Smooth muscle cell (in vitro differentiated cells): ENCODE measurements at regions not wholly inside any gene's neighbourhood (a gene's known extent, or its start where the extent isn't known, plus 50 kb on each side); places are given as distances from the start of the nearest gene placed in this dataset.

Experiments used
- DNase-seq: peaks from one replicate; lab custom pipeline; 2025; ENCODE audit not compliant: unreplicated experiment; lab: John Stamatoyannopoulos, UW
- H2AFZ ChIP-seq: fragments of 200-600 bp; sonication (generic); 2 replicates; pipeline ENCODE4 v1.6.0; 2016; ENCODE audit warnings: antibody characterized with exemption, low read depth, mild to moderate bottlenecking
- H3F3A ChIP-seq: fragments of 200-600 bp; sonication (generic); 2 replicates; pipeline ENCODE4 v1.6.0; 2017; ENCODE audit warnings: antibody characterized with exemption, low read depth
- H3K27ac ChIP-seq: fragments of 200-600 bp; sonication (generic); 2 replicates; pipeline ENCODE4 v1.5.1; 2016; ENCODE audit warnings: low read depth, mild to moderate bottlenecking
- H3K27me3 ChIP-seq: fragments of 200-600 bp; sonication (generic); 2 replicates; pipeline ENCODE4 v1.6.1; 2016; ENCODE audit warnings: low read depth, mild to moderate bottlenecking
- H3K36me3 ChIP-seq: fragments of 200-600 bp; sonication (generic); 2 replicates; pipeline ENCODE4 v1.5.1; 2016; ENCODE audit warnings: low read depth
- H3K4me1 ChIP-seq: fragments of 200-600 bp; sonication (generic); 2 replicates; pipeline ENCODE4 v1.5.1; 2016; ENCODE audit warnings: low read depth
- H3K4me2 ChIP-seq: fragments of 200-600 bp; sonication (generic); 2 replicates; pipeline ENCODE4 v1.6.0; 2016; ENCODE audit warnings: mild to moderate bottlenecking
- H3K4me3 ChIP-seq: fragments of 200-600 bp; sonication (generic); 2 replicates; pipeline ENCODE4 v1.5.1; 2016; ENCODE audit warnings: mild to moderate bottlenecking
- H3K79me2 ChIP-seq: fragments of 200-600 bp; sonication (generic); 2 replicates; pipeline ENCODE4 v1.6.0; 2016; ENCODE audit warnings: low read depth, mild to moderate bottlenecking
- H3K9ac ChIP-seq: fragments of 200-600 bp; sonication (generic); 2 replicates; pipeline ENCODE4 v1.6.0; 2016; ENCODE audit warnings: low read depth
- H3K9me3 ChIP-seq: fragments of 200-600 bp; sonication (generic); replicated peaks from 2 replicates; pipeline ENCODE4 v1.5.1; 2016; ENCODE audit warnings: low read depth
- H4K20me1 ChIP-seq: fragments of 200-600 bp; sonication (generic); 2 replicates; pipeline ENCODE4 v1.6.0; 2016; ENCODE audit warnings: low read depth
- WGBS: methylation state at CpG from one replicate; pipeline ENCODE4 v1.1.7; 2016; ENCODE audit warnings: low lambda C conversion rate; 5-methylcytosine and 5-hydroxymethylcytosine counted together
- TF ChIP-seq, protein P1 (sequence below): fragments of 200-600 bp; sonication (generic); IDR thresholded peaks from 2 replicates; pipeline ENCODE4 v1.5.1; 2017; ENCODE audit warnings: borderline replicate concordance, mild to moderate bottlenecking, antibody characterized with exemption; ENCODE audit not compliant: insufficient read depth, poor library complexity, severe bottlenecking

DNA sequence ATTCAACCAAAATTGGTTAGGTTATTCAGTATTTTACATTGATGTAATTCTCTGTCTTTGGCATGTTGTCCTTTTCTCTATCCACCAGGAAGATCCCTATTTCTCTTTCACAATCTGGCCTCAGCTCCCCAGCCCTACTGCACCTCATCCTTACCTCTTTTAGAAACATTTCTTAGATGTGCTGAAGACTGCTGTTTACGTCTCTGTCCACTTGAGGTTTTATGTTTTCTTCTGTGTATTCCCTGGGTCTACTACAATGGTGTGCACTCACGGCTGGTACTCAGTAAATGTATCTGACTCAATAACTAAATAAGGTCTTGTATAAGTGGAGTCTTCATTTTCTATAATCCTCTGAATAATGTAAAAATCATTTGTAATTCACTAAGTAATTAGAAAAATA is 822.7 kb downstream of the DTWD2 start:
- Histone ChIP-seq H3K9me3 (no peaks in the 10 kb centered on the region), H4K20me1 (no peaks in the 10 kb centered on the region)
- 87% methylated on average over 2 of the region's 2 CpGs for WGBS

DNA sequence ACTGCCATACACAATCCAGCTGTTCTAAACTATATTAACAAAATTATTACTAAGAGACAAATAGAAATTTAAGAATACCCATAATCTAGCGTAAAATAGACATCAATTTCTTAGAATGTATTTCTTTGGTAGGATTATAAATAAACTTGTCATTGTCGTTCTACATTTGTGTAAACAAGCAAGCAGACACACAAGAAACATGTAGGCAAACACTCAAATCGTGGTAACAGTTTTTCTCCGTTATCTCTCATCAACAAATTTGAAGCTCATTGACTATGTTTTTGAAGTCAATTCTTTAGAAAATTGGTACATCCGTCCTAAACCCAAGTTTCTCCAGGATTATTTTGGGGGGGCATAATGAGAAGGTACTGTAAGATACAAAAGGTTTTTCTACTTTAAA is 832.2 kb downstream of the DTWD2 start:
- Histone ChIP-seq H2AFZ (no peak overlapping the region), H3K79me2 (no peaks in the 10 kb centered on the region), H3K4me3 (no peak overlapping the region), H4K20me1 (no peaks in the 10 kb centered on the region), H3K9ac (no peak overlapping the region), H3K4me2 (no peak overlapping the region), H3K27ac (no peak overlapping the region), H3F3A (no peaks in the 10 kb centered on the region), H3K36me3 (no peaks in the 10 kb centered on the region), H3K27me3 (no peaks in the 10 kb centered on the region), H3K9me3 (no peaks in the 10 kb centered on the region), H3K4me1 (no peaks in the 10 kb centered on the region)
- DNase-seq: no peak
- TF ChIP-seq, protein P1, sequence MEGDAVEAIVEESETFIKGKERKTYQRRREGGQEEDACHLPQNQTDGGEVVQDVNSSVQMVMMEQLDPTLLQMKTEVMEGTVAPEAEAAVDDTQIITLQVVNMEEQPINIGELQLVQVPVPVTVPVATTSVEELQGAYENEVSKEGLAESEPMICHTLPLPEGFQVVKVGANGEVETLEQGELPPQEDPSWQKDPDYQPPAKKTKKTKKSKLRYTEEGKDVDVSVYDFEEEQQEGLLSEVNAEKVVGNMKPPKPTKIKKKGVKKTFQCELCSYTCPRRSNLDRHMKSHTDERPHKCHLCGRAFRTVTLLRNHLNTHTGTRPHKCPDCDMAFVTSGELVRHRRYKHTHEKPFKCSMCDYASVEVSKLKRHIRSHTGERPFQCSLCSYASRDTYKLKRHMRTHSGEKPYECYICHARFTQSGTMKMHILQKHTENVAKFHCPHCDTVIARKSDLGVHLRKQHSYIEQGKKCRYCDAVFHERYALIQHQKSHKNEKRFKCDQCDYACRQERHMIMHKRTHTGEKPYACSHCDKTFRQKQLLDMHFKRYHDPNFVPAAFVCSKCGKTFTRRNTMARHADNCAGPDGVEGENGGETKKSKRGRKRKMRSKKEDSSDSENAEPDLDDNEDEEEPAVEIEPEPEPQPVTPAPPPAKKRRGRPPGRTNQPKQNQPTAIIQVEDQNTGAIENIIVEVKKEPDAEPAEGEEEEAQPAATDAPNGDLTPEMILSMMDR: no peak
- WGBS: 87% methylated on average over 5 of the region's 5 CpGs

More for the DNA sequence above, 822.7 kb downstream of the DTWD2 start:
- Histone ChIP-seq H3K36me3 (no peaks in the 10 kb centered on the region), H3K27ac (no peak overlapping the region), H3K79me2 (no peaks in the 10 kb centered on the region), H3F3A (no peaks in the 10 kb centered on the region), H2AFZ (no peak overlapping the region), H3K9ac (no peak overlapping the region), H3K4me1 (no peaks in the 10 kb centered on the region), H3K27me3 (no peaks in the 10 kb centered on the region), H3K4me3 (no peak overlapping the region), H3K4me2 (no peak overlapping the region)
- TF ChIP-seq, protein P1: no peak
- DNase-seq: no peak

DNA sequence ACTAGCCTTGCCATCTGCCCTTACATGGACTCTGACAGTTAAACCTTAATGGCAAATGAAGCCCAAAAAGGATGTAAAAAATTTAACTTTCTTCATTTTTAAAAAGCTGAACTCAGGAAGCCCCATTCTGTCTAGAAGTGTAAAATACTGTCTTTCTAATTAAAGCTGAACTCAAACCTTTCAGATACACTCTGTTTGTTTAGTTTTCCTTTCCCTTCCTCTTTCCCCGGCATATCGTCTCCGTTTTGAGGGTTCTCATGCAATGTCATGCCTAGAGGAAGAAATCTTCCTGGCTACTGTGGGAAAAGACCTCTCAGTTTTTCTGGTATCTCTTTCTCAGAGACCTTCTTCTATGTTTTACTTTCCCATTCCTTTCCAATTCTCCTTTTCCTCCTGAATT is 841.5 kb downstream of the DTWD2 start:
- no peak overlapping the region for H3K4me3 ChIP-seq
- no peaks in the 10 kb centered on the region for H3F3A ChIP-seq
- no peak overlapping the region for H2AFZ ChIP-seq
- no peak overlapping the region for H3K4me2 ChIP-seq
- no peak for DNase-seq
- no peaks in the 10 kb centered on the region for H3K27me3 ChIP-seq
- no peaks in the 10 kb centered on the region for H3K9me3 ChIP-seq
- H3K36me3 ChIP-seq: no peaks in the 10 kb centered on the region
- H3K79me2 ChIP-seq: no peaks in the 10 kb centered on the region
- H3K27ac ChIP-seq: no peak overlapping the region
- no peak overlapping the region for H3K9ac ChIP-seq
- 32% methylated on average over 3 of the region's 3 CpGs for WGBS
- no peaks in the 10 kb centered on the region for H4K20me1 ChIP-seq
- H3K4me1 ChIP-seq: no peaks in the 10 kb centered on the region
- TF ChIP-seq, protein P1: no peak

DNA sequence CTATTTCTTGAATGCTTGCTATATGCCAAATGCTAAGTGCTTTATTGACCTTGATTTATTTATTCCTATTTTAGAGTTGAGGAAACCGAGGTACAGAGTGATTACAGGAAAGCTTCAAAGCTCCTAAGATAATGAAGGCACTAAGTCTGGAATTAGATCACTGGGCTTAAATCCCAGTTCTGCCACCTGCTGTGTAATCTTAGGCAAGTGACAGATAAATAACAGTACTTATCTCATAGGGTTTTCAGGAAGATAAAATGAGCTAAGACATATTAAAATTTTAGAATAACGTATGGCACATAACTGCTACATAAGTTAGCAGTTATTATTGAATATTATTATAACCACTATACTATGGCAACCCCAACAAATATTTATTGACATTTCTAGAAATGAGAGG is 843.8 kb downstream of the DTWD2 start:
- H3K36me3 ChIP-seq: no peaks in the 10 kb centered on the region
- H3K9me3 ChIP-seq: no peaks in the 10 kb centered on the region
- no peak for DNase-seq
- no peak overlapping the region for H3K4me3 ChIP-seq
- 37% methylated on average over 2 of the region's 2 CpGs for WGBS
- H3K4me1 ChIP-seq: no peaks in the 10 kb centered on the region
- H3K27ac ChIP-seq: no peak overlapping the region
- no peak overlapping the region for H2AFZ ChIP-seq
- no peaks in the 10 kb centered on the region for H3F3A ChIP-seq
- no peak overlapping the region for H3K9ac ChIP-seq
- H3K4me2 ChIP-seq: no peak overlapping the region
- no peaks in the 10 kb centered on the region for H4K20me1 ChIP-seq
- H3K79me2 ChIP-seq: no peaks in the 10 kb centered on the region
- H3K27me3 ChIP-seq: no peaks in the 10 kb centered on the region
- TF ChIP-seq, protein P1: no peak
